SK-N-SH treated with all-trans-retinoic acid at 6 μM for 48 hours (cell line): ENCODE measurements at regions not wholly inside any gene's neighbourhood (a gene's known extent, or its start where the extent isn't known, plus 50 kb on each side); places are given as distances from the start of the nearest gene placed in this dataset.

ENCODE experiments used
- ATAC-seq: fragments of 200-7000 bp; cut with Tn5 transposase; 3 replicates; pipeline ENCODE4 v1.9.1; 2020; ENCODE audit warnings: mild to moderate bottlenecking, moderate library complexity
- ARNTL ChIP-seq: fragments of 450-650 bp; formaldehyde crosslinking; IDR thresholded peaks from 2 replicates; pipeline ENCODE4 v1.5.0; 2020; ENCODE audit warnings: low read depth, mild to moderate bottlenecking, moderate library complexity, borderline replicate concordance
- BACH2 ChIP-seq: fragments of 250-450 bp; sonication (Bioruptor Pico); IDR thresholded peaks from 2 replicates; pipeline ENCODE4 v1.9.0; 2021; ENCODE audit warnings: mild to moderate bottlenecking, borderline replicate concordance
- CSDC2 ChIP-seq: fragments of 250-450 bp; sonication (Bioruptor Pico); IDR thresholded peaks from 2 replicates; pipeline ENCODE4 v1.5.0; 2020; ENCODE audit warnings: mild to moderate bottlenecking, moderate library complexity
- ESRRG ChIP-seq: fragments of 250-450 bp; sonication (Bioruptor Pico); IDR thresholded peaks from 2 replicates; pipeline ENCODE4 v1.6.1; 2021; ENCODE audit warnings: mild to moderate bottlenecking
- GLIS3 ChIP-seq: fragments of 250-450 bp; sonication (Bioruptor Pico); IDR thresholded peaks from 2 replicates; pipeline ENCODE4 v1.5.0; 2020; ENCODE audit warnings: mild to moderate bottlenecking, moderate library complexity
- ISL1 ChIP-seq: fragments of 250-450 bp; sonication (Bioruptor Pico); IDR thresholded peaks from 2 replicates; pipeline ENCODE4 v2.1.2; 2022; ENCODE audit warnings: mild to moderate bottlenecking, moderate library complexity
- OSR1 ChIP-seq: fragments of 250-450 bp; sonication (Bioruptor Pico); IDR thresholded peaks from 2 replicates; pipeline ENCODE4 v1.8.0; 2022; ENCODE audit warnings: moderate library complexity, mild to moderate bottlenecking, inconsistent platforms
- PPARA ChIP-seq: fragments of 250-450 bp; sonication (Bioruptor Pico); IDR thresholded peaks from 2 replicates; pipeline ENCODE4 v1.5.0; 2020; ENCODE audit warnings: mild to moderate bottlenecking, borderline replicate concordance
- RARB ChIP-seq: fragments of 250-450 bp; sonication (Bioruptor Pico); IDR thresholded peaks from 2 replicates; pipeline ENCODE4 v1.8.0; 2021; ENCODE audit warnings: mild to moderate bottlenecking, moderate library complexity
- SNAI2 ChIP-seq: fragments of 250-450 bp; sonication (Bioruptor Pico); IDR thresholded peaks from 2 replicates; pipeline ENCODE4 v1.5.0; 2020; ENCODE audit warnings: mild to moderate bottlenecking, moderate library complexity
- TCF4 ChIP-seq: fragments of 250-450 bp; sonication (Bioruptor Pico); IDR thresholded peaks from 2 replicates; pipeline ENCODE4 v1.8.0; 2021; ENCODE audit warnings: mild to moderate bottlenecking, moderate library complexity, borderline replicate concordance
- ZFP3 ChIP-seq: fragments of 250-450 bp; sonication (Bioruptor Pico); IDR thresholded peaks from 2 replicates; pipeline ENCODE4 v1.5.0; 2020; ENCODE audit warnings: mild to moderate bottlenecking, moderate library complexity
- ZFP30 ChIP-seq: fragments of 450-650 bp; formaldehyde crosslinking; IDR thresholded peaks from 2 replicates; pipeline ENCODE4 v1.5.0; 2022; ENCODE audit warnings: mild to moderate bottlenecking, moderate library complexity
- ZNF70 ChIP-seq: fragments of 450-650 bp; formaldehyde crosslinking; IDR thresholded peaks from 2 replicates; pipeline ENCODE4 v1.5.0; 2020; ENCODE audit warnings: mild to moderate bottlenecking, moderate library complexity
- ZNF8 ChIP-seq: fragments of 450-650 bp; formaldehyde crosslinking; IDR thresholded peaks from 2 replicates; pipeline ENCODE4 v1.5.0; 2020; ENCODE audit warnings: mild to moderate bottlenecking, moderate library complexity
- TF ChIP-seq, protein P1 (sequence below): fragments of 250-450 bp; sonication (Bioruptor Pico); IDR thresholded peaks from 2 replicates; pipeline ENCODE4 v1.5.1; 2021; ENCODE audit warnings: mild to moderate bottlenecking, moderate library complexity
- TF ChIP-seq, protein P2 (sequence below): fragments of 250-450 bp; sonication (Bioruptor Pico); IDR thresholded peaks from 2 replicates; pipeline ENCODE4 v1.8.0; 2020; ENCODE audit warnings: mild to moderate bottlenecking, moderate library complexity, borderline replicate concordance
- TF ChIP-seq, protein P3 (sequence below): fragments of 250-450 bp; sonication (Bioruptor Pico); IDR thresholded peaks from 2 replicates; pipeline ENCODE4 v1.8.0; 2021; ENCODE audit warnings: low read depth, mild to moderate bottlenecking, moderate library complexity, borderline replicate concordance
- TF ChIP-seq, protein P4 (sequence below): fragments of 250-450 bp; sonication (Bioruptor Pico); IDR thresholded peaks from 2 replicates; pipeline ENCODE4 v1.5.0; 2020; ENCODE audit warnings: mild to moderate bottlenecking, moderate library complexity

DNA sequence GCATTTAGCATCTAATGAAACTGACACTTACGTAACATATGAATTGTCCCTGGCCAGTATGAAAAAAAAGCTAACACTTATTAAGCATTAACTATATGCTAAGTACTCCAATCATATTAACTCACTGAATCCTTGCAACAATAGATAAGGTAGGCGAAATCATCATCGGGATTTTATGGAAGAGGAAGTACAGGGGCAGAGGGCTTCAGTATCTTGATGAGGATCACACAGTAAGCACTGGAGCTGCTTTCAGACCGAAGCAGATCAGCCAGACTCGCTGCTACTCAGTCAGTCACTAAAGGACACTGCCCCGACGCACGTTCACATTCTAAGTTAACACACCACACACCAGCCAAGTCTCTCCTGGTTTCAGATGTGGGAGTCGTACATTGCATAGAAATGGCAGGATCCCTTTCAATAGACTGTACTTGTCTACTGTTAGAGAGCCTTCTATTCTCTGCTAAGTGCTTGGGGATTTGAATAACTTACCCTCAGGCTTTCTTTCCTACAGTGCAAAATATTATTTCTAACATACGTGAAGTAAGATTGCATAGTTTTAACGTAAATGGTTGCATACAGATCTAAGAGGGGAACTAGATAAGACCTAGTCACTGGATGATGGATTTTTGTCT lies 540.2 kb upstream of the TENM3 start (continued):
- TF ChIP-seq, protein P1, sequence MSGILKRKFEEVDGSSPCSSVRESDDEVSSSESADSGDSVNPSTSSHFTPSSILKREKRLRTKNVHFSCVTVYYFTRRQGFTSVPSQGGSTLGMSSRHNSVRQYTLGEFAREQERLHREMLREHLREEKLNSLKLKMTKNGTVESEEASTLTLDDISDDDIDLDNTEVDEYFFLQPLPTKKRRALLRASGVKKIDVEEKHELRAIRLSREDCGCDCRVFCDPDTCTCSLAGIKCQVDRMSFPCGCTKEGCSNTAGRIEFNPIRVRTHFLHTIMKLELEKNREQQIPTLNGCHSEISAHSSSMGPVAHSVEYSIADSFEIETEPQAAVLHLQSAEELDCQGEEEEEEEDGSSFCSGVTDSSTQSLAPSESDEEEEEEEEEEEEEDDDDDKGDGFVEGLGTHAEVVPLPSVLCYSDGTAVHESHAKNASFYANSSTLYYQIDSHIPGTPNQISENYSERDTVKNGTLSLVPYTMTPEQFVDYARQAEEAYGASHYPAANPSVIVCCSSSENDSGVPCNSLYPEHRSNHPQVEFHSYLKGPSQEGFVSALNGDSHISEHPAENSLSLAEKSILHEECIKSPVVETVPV (CRISPR knock-in tag) = no peak
- no peak for TF ChIP-seq ZNF8 (CRISPR knock-in tag)
- TF ChIP-seq ZNF70 (CRISPR knock-in tag) = no peak
- TF ChIP-seq, protein P2, sequence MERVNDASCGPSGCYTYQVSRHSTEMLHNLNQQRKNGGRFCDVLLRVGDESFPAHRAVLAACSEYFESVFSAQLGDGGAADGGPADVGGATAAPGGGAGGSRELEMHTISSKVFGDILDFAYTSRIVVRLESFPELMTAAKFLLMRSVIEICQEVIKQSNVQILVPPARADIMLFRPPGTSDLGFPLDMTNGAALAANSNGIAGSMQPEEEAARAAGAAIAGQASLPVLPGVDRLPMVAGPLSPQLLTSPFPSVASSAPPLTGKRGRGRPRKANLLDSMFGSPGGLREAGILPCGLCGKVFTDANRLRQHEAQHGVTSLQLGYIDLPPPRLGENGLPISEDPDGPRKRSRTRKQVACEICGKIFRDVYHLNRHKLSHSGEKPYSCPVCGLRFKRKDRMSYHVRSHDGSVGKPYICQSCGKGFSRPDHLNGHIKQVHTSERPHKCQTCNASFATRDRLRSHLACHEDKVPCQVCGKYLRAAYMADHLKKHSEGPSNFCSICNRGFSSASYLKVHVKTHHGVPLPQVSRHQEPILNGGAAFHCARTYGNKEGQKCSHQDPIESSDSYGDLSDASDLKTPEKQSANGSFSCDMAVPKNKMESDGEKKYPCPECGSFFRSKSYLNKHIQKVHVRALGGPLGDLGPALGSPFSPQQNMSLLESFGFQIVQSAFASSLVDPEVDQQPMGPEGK (CRISPR knock-in tag) = no peak
- no peak for TF ChIP-seq ARNTL
- TF ChIP-seq TCF4 (CRISPR knock-in tag) = no peak
- no peak for TF ChIP-seq PPARA (CRISPR knock-in tag)
- no peak for TF ChIP-seq OSR1
- TF ChIP-seq SNAI2 (CRISPR knock-in tag) = no peak
- TF ChIP-seq ESRRG (CRISPR knock-in tag) = no peak

DNA sequence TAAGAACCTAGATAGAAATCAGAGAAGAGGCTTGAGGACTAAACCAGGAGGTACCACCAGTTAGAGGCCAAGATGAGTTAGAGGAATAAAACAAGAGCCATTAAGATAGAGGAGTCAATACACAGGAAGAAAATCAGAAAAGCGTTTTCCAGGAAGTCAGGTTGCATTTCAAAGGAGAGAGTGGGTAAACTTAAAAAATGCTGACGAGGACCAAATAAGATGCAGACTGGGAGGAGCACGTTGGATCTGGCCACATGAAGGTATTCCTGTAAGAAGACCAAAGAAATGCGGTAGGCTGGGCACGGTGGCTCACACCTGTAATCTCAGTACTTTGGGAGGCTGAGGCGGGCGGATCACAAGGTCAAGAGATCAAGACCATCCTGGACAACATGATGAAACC lies 533.1 kb upstream of the TENM3 start:
- no peak for ATAC-seq
- TF ChIP-seq, protein P3, sequence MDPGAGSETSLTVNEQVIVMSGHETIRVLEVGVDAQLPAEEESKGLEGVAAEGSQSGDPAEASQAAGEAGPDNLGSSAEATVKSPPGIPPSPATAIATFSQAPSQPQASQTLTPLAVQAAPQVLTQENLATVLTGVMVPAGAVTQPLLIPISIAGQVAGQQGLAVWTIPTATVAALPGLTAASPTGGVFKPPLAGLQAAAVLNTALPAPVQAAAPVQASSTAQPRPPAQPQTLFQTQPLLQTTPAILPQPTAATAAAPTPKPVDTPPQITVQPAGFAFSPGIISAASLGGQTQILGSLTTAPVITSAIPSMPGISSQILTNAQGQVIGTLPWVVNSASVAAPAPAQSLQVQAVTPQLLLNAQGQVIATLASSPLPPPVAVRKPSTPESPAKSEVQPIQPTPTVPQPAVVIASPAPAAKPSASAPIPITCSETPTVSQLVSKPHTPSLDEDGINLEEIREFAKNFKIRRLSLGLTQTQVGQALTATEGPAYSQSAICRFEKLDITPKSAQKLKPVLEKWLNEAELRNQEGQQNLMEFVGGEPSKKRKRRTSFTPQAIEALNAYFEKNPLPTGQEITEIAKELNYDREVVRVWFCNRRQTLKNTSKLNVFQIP = no peak
- TF ChIP-seq TCF4 (CRISPR knock-in tag) (no peak), ZFP30 (CRISPR knock-in tag) (no peak)

DNA sequence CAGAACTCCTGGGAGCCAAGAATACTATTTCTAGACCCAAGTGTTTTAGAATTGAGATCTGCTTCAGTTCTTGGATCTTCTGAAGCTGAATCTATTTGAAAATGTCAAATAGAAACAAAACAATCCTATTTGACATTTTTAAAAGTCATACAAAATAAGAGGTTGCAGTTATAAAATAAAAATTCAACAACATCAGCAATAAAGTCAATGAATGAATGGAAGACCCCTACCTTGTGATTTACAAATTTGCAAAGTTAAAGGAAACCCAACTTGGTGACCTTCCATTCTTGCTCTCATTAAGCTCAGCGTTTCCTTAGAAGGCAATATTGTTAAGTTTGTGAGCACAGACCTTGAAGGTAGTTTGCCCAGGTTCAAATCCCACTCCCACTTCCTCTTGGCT lies 531.8 kb upstream of the TENM3 start:
- TF ChIP-seq ARNTL (no peak), SNAI2 (CRISPR knock-in tag) (no peak), CSDC2 (no peak), ZNF70 (CRISPR knock-in tag) (no peak), ISL1 (no peak), TCF4 (CRISPR knock-in tag) (no peak), RARB (CRISPR knock-in tag) (no peak), ZFP3 (no peak), GLIS3 (CRISPR knock-in tag) (no peak), BACH2 (CRISPR knock-in tag) (no peak)
- TF ChIP-seq, protein P2 (CRISPR knock-in tag) = no peak
- TF ChIP-seq, protein P3 = no peak
- TF ChIP-seq, protein P4, sequence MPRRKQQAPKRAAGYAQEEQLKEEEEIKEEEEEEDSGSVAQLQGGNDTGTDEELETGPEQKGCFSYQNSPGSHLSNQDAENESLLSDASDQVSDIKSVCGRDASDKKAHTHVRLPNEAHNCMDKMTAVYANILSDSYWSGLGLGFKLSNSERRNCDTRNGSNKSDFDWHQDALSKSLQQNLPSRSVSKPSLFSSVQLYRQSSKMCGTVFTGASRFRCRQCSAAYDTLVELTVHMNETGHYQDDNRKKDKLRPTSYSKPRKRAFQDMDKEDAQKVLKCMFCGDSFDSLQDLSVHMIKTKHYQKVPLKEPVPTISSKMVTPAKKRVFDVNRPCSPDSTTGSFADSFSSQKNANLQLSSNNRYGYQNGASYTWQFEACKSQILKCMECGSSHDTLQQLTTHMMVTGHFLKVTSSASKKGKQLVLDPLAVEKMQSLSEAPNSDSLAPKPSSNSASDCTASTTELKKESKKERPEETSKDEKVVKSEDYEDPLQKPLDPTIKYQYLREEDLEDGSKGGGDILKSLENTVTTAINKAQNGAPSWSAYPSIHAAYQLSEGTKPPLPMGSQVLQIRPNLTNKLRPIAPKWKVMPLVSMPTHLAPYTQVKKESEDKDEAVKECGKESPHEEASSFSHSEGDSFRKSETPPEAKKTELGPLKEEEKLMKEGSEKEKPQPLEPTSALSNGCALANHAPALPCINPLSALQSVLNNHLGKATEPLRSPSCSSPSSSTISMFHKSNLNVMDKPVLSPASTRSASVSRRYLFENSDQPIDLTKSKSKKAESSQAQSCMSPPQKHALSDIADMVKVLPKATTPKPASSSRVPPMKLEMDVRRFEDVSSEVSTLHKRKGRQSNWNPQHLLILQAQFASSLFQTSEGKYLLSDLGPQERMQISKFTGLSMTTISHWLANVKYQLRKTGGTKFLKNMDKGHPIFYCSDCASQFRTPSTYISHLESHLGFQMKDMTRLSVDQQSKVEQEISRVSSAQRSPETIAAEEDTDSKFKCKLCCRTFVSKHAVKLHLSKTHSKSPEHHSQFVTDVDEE (CRISPR knock-in tag) = no peak
- no peak for ATAC-seq
